ENCODE measurements at regions not wholly inside any gene's neighbourhood (a gene's known extent, or its start where the extent isn't known, plus 50 kb on each side); places are given as distances from the start of the nearest gene placed in this dataset.

- Mint-ChIP-seq H3K4me3 (no peak overlapping the region), H3K9me3 (no peaks in the 10 kb centered on the region), H3K4me1 (ENCODE audit: low read depth) (no peaks in the 10 kb centered on the region), H3K27ac (no peak overlapping the region), H3K36me3 (ENCODE audit: low read depth) (no peaks in the 10 kb centered on the region), H3K27me3 (peaks cover 19% of the 10 kb centered on the region)
- DNase-seq: no peak
These were observed 133.4 kb downstream of the ATG4C start for GRCh38 chr1:62917314-62917713.

- no peaks in the 10 kb centered on the region for H3K36me3 Mint-ChIP-seq (ENCODE audit: low read depth)
- no peaks in the 10 kb centered on the region for H3K4me1 Mint-ChIP-seq (ENCODE audit: low read depth)
- H3K9me3 Mint-ChIP-seq: peaks cover under 1% of the 10 kb centered on the region
- no peak overlapping the region for H3K4me3 Mint-ChIP-seq
- DNase-seq: no peak
- H3K27me3 Mint-ChIP-seq: peaks cover 20% of the 10 kb centered on the region
- no peak overlapping the region for H3K27ac Mint-ChIP-seq
These were observed 133.9 kb downstream of the ATG4C start for GRCh38 chr1:62917805-62918204.

- Mint-ChIP-seq H3K4me1 (ENCODE audit: low read depth) (no peaks in the 10 kb centered on the region), H3K36me3 (ENCODE audit: low read depth) (no peaks in the 10 kb centered on the region), H3K9me3 (peaks cover 7% of the 10 kb centered on the region), H3K27me3 (peaks cover 24% of the 10 kb centered on the region), H3K4me3 (no peak overlapping the region), H3K27ac (no peak overlapping the region)
- no peak for DNase-seq
These were observed 134.8 kb downstream of the ATG4C start for GRCh38 chr1:62918700-62919099.

GRCh38 chr1:62922006-62922405, 138.1 kb downstream of the ATG4C start:
- peaks cover 7% of the 10 kb centered on the region for H3K9me3 Mint-ChIP-seq
- no peaks in the 10 kb centered on the region for H3K4me1 Mint-ChIP-seq (ENCODE audit: low read depth)
- no peak for DNase-seq
- no peaks in the 10 kb centered on the region for H3K36me3 Mint-ChIP-seq (ENCODE audit: low read depth)
- no peak overlapping the region for H3K4me3 Mint-ChIP-seq
- no peak overlapping the region for H3K27ac Mint-ChIP-seq
- peaks cover 24% of the 10 kb centered on the region for H3K27me3 Mint-ChIP-seq

- Mint-ChIP-seq H3K4me3 (no peak overlapping the region), H3K9me3 (peaks cover 7% of the 10 kb centered on the region), H3K27ac (no peak overlapping the region), H3K27me3 (peaks cover 17% of the 10 kb centered on the region), H3K36me3 (ENCODE audit: low read depth) (no peaks in the 10 kb centered on the region), H3K4me1 (ENCODE audit: low read depth) (no peaks in the 10 kb centered on the region)
- DNase-seq: no peak
These were observed 141.3 kb downstream of the ATG4C start for GRCh38 chr1:62924983-62925790.

GRCh38 chr1:62926681-62927252, 142.8 kb downstream of the ATG4C start:
- DNase-seq: no peak
- Mint-ChIP-seq H3K9me3 (peaks cover 7% of the 10 kb centered on the region), H3K27ac (no peak overlapping the region), H3K4me3 (no peak overlapping the region), H3K36me3 (ENCODE audit: low read depth) (no peaks in the 10 kb centered on the region), H3K4me1 (ENCODE audit: low read depth) (no peaks in the 10 kb centered on the region), H3K27me3 (peaks cover 29% of the 10 kb centered on the region)

- H3K4me3 Mint-ChIP-seq: no peak overlapping the region
These were observed 145.0 kb downstream of the ATG4C start for GRCh38 chr1:62928885-62929284.

GRCh38 chr1:62937634-62938296, 153.8 kb downstream of the ATG4C start:
- Mint-ChIP-seq H3K27me3 (peaks cover 6% of the 10 kb centered on the region), H3K4me1 (ENCODE audit: low read depth) (no peaks in the 10 kb centered on the region), H3K4me3 (no peak overlapping the region), H3K9me3 (no peaks in the 10 kb centered on the region), H3K27ac (no peak overlapping the region), H3K36me3 (ENCODE audit: low read depth) (no peaks in the 10 kb centered on the region)
- no peak for DNase-seq

More at GRCh38 chr1:62928885-62929284, 145.0 kb downstream of the ATG4C start:
- Mint-ChIP-seq H3K27me3 (peaks cover 28% of the 10 kb centered on the region), H3K4me1 (ENCODE audit: low read depth) (no peaks in the 10 kb centered on the region), H3K27ac (no peak overlapping the region), H3K9me3 (no peaks in the 10 kb centered on the region), H3K36me3 (ENCODE audit: low read depth) (no peaks in the 10 kb centered on the region)
- no peak for DNase-seq

GRCh38 chr1:62941780-62942179, 157.8 kb downstream of the ATG4C start:
- no peak overlapping the region for H3K4me3 Mint-ChIP-seq
- no peaks in the 10 kb centered on the region for H3K4me1 Mint-ChIP-seq (ENCODE audit: low read depth)
- H3K36me3 Mint-ChIP-seq (ENCODE audit: low read depth): no peaks in the 10 kb centered on the region
- H3K27ac Mint-ChIP-seq: no peak overlapping the region
- DNase-seq: no peak
- H3K9me3 Mint-ChIP-seq: no peaks in the 10 kb centered on the region
- peaks cover 15% of the 10 kb centered on the region for H3K27me3 Mint-ChIP-seq

GRCh38 chr1:62946511-62946910, 162.6 kb downstream of the ATG4C start:
- Mint-ChIP-seq H3K4me3 (no peak overlapping the region), H3K36me3 (ENCODE audit: low read depth) (no peaks in the 10 kb centered on the region), H3K4me1 (ENCODE audit: low read depth) (no peaks in the 10 kb centered on the region), H3K9me3 (no peaks in the 10 kb centered on the region), H3K27ac (no peak overlapping the region), H3K27me3 (peaks cover 27% of the 10 kb centered on the region)
- no peak for DNase-seq

- no peak overlapping the region for H3K4me3 Mint-ChIP-seq
- no peaks in the 10 kb centered on the region for H3K36me3 Mint-ChIP-seq (ENCODE audit: low read depth)
- H3K4me1 Mint-ChIP-seq (ENCODE audit: low read depth): no peaks in the 10 kb centered on the region
- no peak overlapping the region for H3K27ac Mint-ChIP-seq
- no peaks in the 10 kb centered on the region for H3K9me3 Mint-ChIP-seq
- no peak for DNase-seq
- peaks cover 31% of the 10 kb centered on the region for H3K27me3 Mint-ChIP-seq
These were observed 167.5 kb downstream of the ATG4C start for GRCh38 chr1:62951428-62951827.

GRCh38 chr1:62952596-62952995, 168.7 kb downstream of the ATG4C start:
- Mint-ChIP-seq H3K27ac (no peak overlapping the region), H3K4me1 (ENCODE audit: low read depth) (no peaks in the 10 kb centered on the region), H3K27me3 (peaks cover 35% of the 10 kb centered on the region), H3K9me3 (no peaks in the 10 kb centered on the region), H3K36me3 (ENCODE audit: low read depth) (no peaks in the 10 kb centered on the region), H3K4me3 (no peak overlapping the region)
- no peak for DNase-seq

GRCh38 chr1:62953633-62954032, 169.7 kb downstream of the ATG4C start:
- no peaks in the 10 kb centered on the region for H3K9me3 Mint-ChIP-seq
- no peaks in the 10 kb centered on the region for H3K36me3 Mint-ChIP-seq (ENCODE audit: low read depth)
- H3K4me3 Mint-ChIP-seq: no peak overlapping the region
- no peak overlapping the region for H3K27ac Mint-ChIP-seq
- no peaks in the 10 kb centered on the region for H3K4me1 Mint-ChIP-seq (ENCODE audit: low read depth)
- peaks cover 30% of the 10 kb centered on the region for H3K27me3 Mint-ChIP-seq
- DNase-seq: no peak

- DNase-seq: no peak
- H3K4me1 Mint-ChIP-seq (ENCODE audit: low read depth): no peaks in the 10 kb centered on the region
- no peak overlapping the region for H3K27ac Mint-ChIP-seq
- H3K9me3 Mint-ChIP-seq: no peaks in the 10 kb centered on the region
- H3K4me3 Mint-ChIP-seq: no peak overlapping the region
- H3K36me3 Mint-ChIP-seq (ENCODE audit: low read depth): no peaks in the 10 kb centered on the region
- H3K27me3 Mint-ChIP-seq: peaks cover 33% of the 10 kb centered on the region
These were observed 170.8 kb downstream of the ATG4C start for GRCh38 chr1:62954758-62955157.

- no peak for DNase-seq
- Mint-ChIP-seq H3K27me3 (peaks cover 29% of the 10 kb centered on the region), H3K4me1 (ENCODE audit: low read depth) (no peaks in the 10 kb centered on the region), H3K27ac (no peak overlapping the region), H3K9me3 (no peaks in the 10 kb centered on the region), H3K4me3 (no peak overlapping the region), H3K36me3 (ENCODE audit: low read depth) (no peaks in the 10 kb centered on the region)
These were observed 171.7 kb downstream of the ATG4C start for GRCh38 chr1:62955666-62956065.
